Trophoblast cell (in vitro differentiated cells and primary cell): ENCODE measurements at regions not wholly inside any gene's neighbourhood (a gene's known extent, or its start where the extent isn't known, plus 50 kb on each side); places are given as distances from the start of the nearest gene placed in this dataset.
A peak's percentile ranks its signal among the peaks of the same experiment; 100 is the strongest.
"Not testable (repeated sequence)": the region's sequence is repeated elsewhere in the genome, so short reads cannot be mapped to it uniquely, and the experiment has no call there.

Experiments
- DNase-seq, 2 donors: peaks; one replicate each; pipeline ENCODE4 v3.0.0-alpha.2; 2016
- H2AFZ ChIP-seq: 2 replicates; pipeline ENCODE4 v1.6.1; 2013; ENCODE audit warnings: low read length, moderate library complexity, mild to moderate bottlenecking; ENCODE audit not compliant: insufficient read depth, poor library complexity
- H2AK5ac ChIP-seq: 2 replicates; pipeline ENCODE4 v1.6.1; 2013; ENCODE audit warnings: mild to moderate bottlenecking, low read length
- H2BK120ac ChIP-seq: 2 replicates; pipeline ENCODE4 v1.6.1; 2013; ENCODE audit warnings: low read length, mild to moderate bottlenecking, moderate library complexity; ENCODE audit not compliant: insufficient read depth, poor library complexity
- H2BK12ac ChIP-seq: 2 replicates; pipeline ENCODE4 v1.6.1; 2013; ENCODE audit warnings: mild to moderate bottlenecking, low read length, moderate library complexity
- H2BK5ac ChIP-seq: 2 replicates; pipeline ENCODE4 v1.6.1; 2013; ENCODE audit warnings: low read length, low read depth, moderate library complexity, mild to moderate bottlenecking; ENCODE audit not compliant: poor library complexity
- H3K14ac ChIP-seq: 2 replicates; pipeline ENCODE4 v1.6.1; 2013; ENCODE audit warnings: mild to moderate bottlenecking, low read length
- H3K18ac ChIP-seq: 2 replicates; pipeline ENCODE4 v1.6.1; 2013; ENCODE audit warnings: mild to moderate bottlenecking, low read length
- H3K23ac ChIP-seq: 2 replicates; pipeline ENCODE4 v1.6.1; 2013; ENCODE audit warnings: low read length
- H3K27ac ChIP-seq: 2 replicates; pipeline ENCODE4 v1.5.1; 2013; ENCODE audit warnings: low read depth, mild to moderate bottlenecking, inconsistent platforms, low read length, moderate library complexity
- H3K27me3 ChIP-seq: 2 replicates; pipeline ENCODE4 v1.6.1; 2013; ENCODE audit warnings: inconsistent platforms, mild to moderate bottlenecking, low read length, moderate library complexity; ENCODE audit not compliant: insufficient read depth
- H3K36me3 ChIP-seq, 2 experiments: 1 replicate in 1 of 2; 2 replicates in 1 of 2; pipeline ENCODE4 v1.6.1; 2013; ENCODE audit warnings: low read length in 2 of 2, mild to moderate bottlenecking in 2 of 2, moderate library complexity in 1 of 2; ENCODE audit not compliant: insufficient read depth in 2 of 2, control insufficient read depth in 1 of 2
- H3K4ac ChIP-seq: 2 replicates; pipeline ENCODE4 v1.6.1; 2013; ENCODE audit warnings: low read depth, mild to moderate bottlenecking, low read length, moderate library complexity
- H3K4me1 ChIP-seq, 2 experiments: 1 replicate in 1 of 2; 2 replicates in 1 of 2; pipeline ENCODE4 v1.6.1; 2013; ENCODE audit warnings: low read length in 2 of 2, mild to moderate bottlenecking in 2 of 2, moderate library complexity in 1 of 2; ENCODE audit not compliant: insufficient read depth in 2 of 2, control insufficient read depth in 1 of 2
- H3K4me2 ChIP-seq: 2 replicates; pipeline ENCODE4 v1.6.1; 2013; ENCODE audit warnings: inconsistent platforms, mild to moderate bottlenecking, low read length, moderate library complexity
- H3K4me3 ChIP-seq: 2 replicates; pipeline ENCODE4 v1.5.1; 2013; ENCODE audit warnings: mild to moderate bottlenecking, low read depth, low read length, inconsistent platforms
- H3K79me1 ChIP-seq: one replicate; pipeline ENCODE4 v1.6.1; 2013; ENCODE audit warnings: low read length
- H3K79me2 ChIP-seq: 2 replicates; pipeline ENCODE4 v1.6.1; 2013; ENCODE audit warnings: low read length, mild to moderate bottlenecking; ENCODE audit not compliant: control insufficient read depth, insufficient read depth, poor library complexity
- H3K9ac ChIP-seq: 2 replicates; pipeline ENCODE4 v1.6.1; 2013; ENCODE audit warnings: mild to moderate bottlenecking, low read length
- H3K9me3 ChIP-seq: 2 replicates; pipeline ENCODE4 v1.6.1; 2013; ENCODE audit warnings: low read depth, mild to moderate bottlenecking, control low read depth, inconsistent platforms, low read length; ENCODE audit not compliant: insufficient read depth
- H4K12ac ChIP-seq: 2 replicates; pipeline ENCODE4 v1.6.1; 2013; ENCODE audit warnings: low read depth, mild to moderate bottlenecking, low read length, moderate library complexity
- H4K8ac ChIP-seq: 2 replicates; pipeline ENCODE4 v1.6.1; 2013; ENCODE audit warnings: low read depth, mild to moderate bottlenecking, low read length, moderate library complexity
- H4K91ac ChIP-seq: one replicate; pipeline ENCODE4 v1.6.1; 2013; ENCODE audit warnings: low read depth, mild to moderate bottlenecking, low read length, moderate library complexity
- WGBS: extraction: QIAGEN DNeasy Blood & Tissue Kit; methylation state at CpG from one replicate; pipeline ENCODE4 v1.1.7; 2013; ENCODE audit warnings: missing lambda C conversion rate; ENCODE audit not compliant: insufficient read length, insufficient coverage; ENCODE audit errors: extremely low coverage; 5-methylcytosine and 5-hydroxymethylcytosine counted together

GRCh38 chr19:21607449-21607848, 102.0 kb downstream of the ZNF429 start:
- Histone ChIP-seq H3K27ac (no peak overlapping the region), H3K4ac (no peak overlapping the region), H4K12ac (no peak overlapping the region), H3K4me2 (no peak overlapping the region), H3K18ac (no peak overlapping the region), H4K8ac (no peak overlapping the region), H3K4me1 (peaks cover 12 to 19% of the 10 kb centered on the region in 2 experiments), H2AK5ac (no peak overlapping the region), H3K4me3 (no peak overlapping the region), H3K79me2 (peaks cover 2% of the 10 kb centered on the region), H3K9me3 (no peaks in the 10 kb centered on the region), H2BK12ac (no peak overlapping the region), H2BK120ac (no peak overlapping the region), H3K23ac (no peak overlapping the region), H3K36me3 (no peaks in the 10 kb centered on the region), H3K79me1 (peaks cover 4% of the 10 kb centered on the region), H2AFZ (no peak overlapping the region), H3K14ac (no peak overlapping the region), H4K91ac (no peak overlapping the region), H2BK5ac (no peak overlapping the region), H3K9ac (no peak overlapping the region), H3K27me3 (no peaks in the 10 kb centered on the region)
- no CpG with 5 or more reads among the region's 4 CpGs for WGBS
- no peak for DNase-seq

- H3K4me1 ChIP-seq, result peaks cover 12 to 19% of the 10 kb centered on the region in 2 experiments
- H3K9ac ChIP-seq, H3K4me3 ChIP-seq, H3K14ac ChIP-seq, H2AFZ ChIP-seq, H3K79me1 ChIP-seq, DNase-seq, H4K12ac ChIP-seq, H2BK5ac ChIP-seq, H3K23ac ChIP-seq, H3K79me2 ChIP-seq, H3K36me3 ChIP-seq, H2AK5ac ChIP-seq, H3K18ac ChIP-seq, H3K9me3 ChIP-seq, H4K91ac ChIP-seq, H2BK12ac ChIP-seq, H3K27ac ChIP-seq, H3K4ac ChIP-seq, H2BK120ac ChIP-seq, H4K8ac ChIP-seq, H3K27me3 ChIP-seq, H3K4me2 ChIP-seq: not testable (repeated sequence)
- WGBS, result no CpG with 5 or more reads among the region's 31 CpGs
These were observed 101.6 kb downstream of the ZNF429 start for GRCh38 chr19:21607011-21607410.

- not testable (repeated sequence) for H3K36me3 ChIP-seq, H4K8ac ChIP-seq, H3K18ac ChIP-seq, H3K4me3 ChIP-seq, H3K79me2 ChIP-seq, H4K12ac ChIP-seq, H2AK5ac ChIP-seq, H2AFZ ChIP-seq, H3K9me3 ChIP-seq, H3K27ac ChIP-seq, H3K9ac ChIP-seq, H2BK12ac ChIP-seq, H2BK120ac ChIP-seq, H2BK5ac ChIP-seq, H3K23ac ChIP-seq, H4K91ac ChIP-seq, H3K4ac ChIP-seq, H3K79me1 ChIP-seq, H3K27me3 ChIP-seq, H3K4me2 ChIP-seq, DNase-seq, H3K14ac ChIP-seq
- WGBS, result no CpG with 5 or more reads among the region's 5 CpGs
- H3K4me1 ChIP-seq, result peaks cover 12 to 19% of the 10 kb centered on the region in 2 experiments
These were observed 100.9 kb downstream of the ZNF429 start for GRCh38 chr19:21606326-21606725.

- Histone ChIP-seq H3K4me2 (peak overlapping the region; percentile 47), H3K79me2 (peaks cover 2% of the 10 kb centered on the region), H2BK5ac (peak overlapping the region; percentile 5), H4K12ac (no peak overlapping the region), H2BK12ac (peak overlapping the region; percentile 52), H4K8ac (no peak overlapping the region), H3K18ac (no peak overlapping the region), H3K27me3 (no peaks in the 10 kb centered on the region), H3K79me1 (peaks cover 4% of the 10 kb centered on the region), H3K9ac (no peak overlapping the region), H3K4me3 (no peak overlapping the region), H3K9me3 (no peaks in the 10 kb centered on the region), H3K4me1 (peaks cover 12 to 19% of the 10 kb centered on the region in 2 experiments), H3K23ac (no peak overlapping the region), H2AFZ (no peak overlapping the region), H3K14ac (no peak overlapping the region), H4K91ac (no peak overlapping the region), H2BK120ac (no peak overlapping the region), H2AK5ac (no peak overlapping the region), H3K27ac (peak overlapping the region; percentile 54), H3K36me3 (no peaks in the 10 kb centered on the region), H3K4ac (no peak overlapping the region)
- whole genome bisulfite sequencing, result no CpG with 5 or more reads among the region's 8 CpGs
- no peak for DNase-seq
These were observed 99.6 kb downstream of the ZNF429 start for GRCh38 chr19:21604951-21605476.
